H1 (cell line): ENCODE measurements at regions not wholly inside any gene's neighbourhood (a gene's known extent, or its start where the extent isn't known, plus 50 kb on each side); places are given as distances from the start of the nearest gene placed in this dataset.

Experiments used
- CTCF ChIA-PET: fragments of 300-600 bp; sonication (Branson Sonifier 250); formaldehyde crosslinking; loops from one replicate; lab custom pipeline; 2021; ENCODE audit not compliant: partially characterized antibody; lab: Charles Lee
- POLR2A ChIA-PET: fragments of 300-600 bp; sonication (Branson Sonifier 250); formaldehyde crosslinking; loops from one replicate; lab custom pipeline; 2021; ENCODE audit warnings: inconsistent platforms; ENCODE audit not compliant: partially characterized antibody; lab: Charles Lee
- DNase-seq, 2 experiments: peaks; one replicate each; pipeline versions ENCODE4 v3.0.0 to v3.0.0-alpha.2; 2010 to 2022; ENCODE audit warnings: low spot score in 2 of 2, low read depth in 1 of 2, mixed read lengths in 1 of 2
- FAIRE-seq: peaks from 2 replicates; lab custom pipeline; 2011; peaks lifted over from hg19 to GRCh38; lab: Jason Lieb, UNC
- H2AFZ ChIP-seq: 2 replicates; pipeline ENCODE4 v1.8.1; 2012; ENCODE audit warnings: low read length, inconsistent platforms
- H2AK5ac ChIP-seq: 2 replicates; pipeline ENCODE4 v1.6.1; 2013; ENCODE audit warnings: low read depth, low read length
- H2BK120ac ChIP-seq: replicated peaks from 2 replicates; pipeline ENCODE3; 2013; ENCODE audit warnings: low read depth, low read length, inconsistent platforms
- H2BK12ac ChIP-seq: 2 replicates; pipeline ENCODE4 v1.6.1; 2013; ENCODE audit warnings: low read depth, low read length
- H2BK15ac ChIP-seq: 2 replicates; pipeline ENCODE4 v1.6.1; 2013; ENCODE audit warnings: low read length
- H2BK20ac ChIP-seq: 2 replicates; pipeline ENCODE4 v1.6.1; 2013; ENCODE audit warnings: low read length
- H2BK5ac ChIP-seq: 2 replicates; pipeline ENCODE4 v1.6.1; 2013; ENCODE audit warnings: low read depth, low read length
- H3K14ac ChIP-seq: 2 replicates; pipeline ENCODE4 v1.6.1; 2013; ENCODE audit warnings: inconsistent platforms; ENCODE audit not compliant: insufficient read length
- H3K18ac ChIP-seq: 2 replicates; pipeline ENCODE4 v1.6.1; 2013; ENCODE audit warnings: low read length; ENCODE audit errors: extremely low read depth
- H3K23ac ChIP-seq: 2 replicates; pipeline ENCODE4 v1.6.1; 2013; ENCODE audit warnings: inconsistent platforms; ENCODE audit not compliant: insufficient read length
- H3K23me2 ChIP-seq: 2 replicates; pipeline ENCODE4 v1.6.1; 2013; ENCODE audit warnings: low read depth, low read length
- H3K27ac ChIP-seq: 2 replicates; pipeline ENCODE4 v1.6.1; 2011; ENCODE audit warnings: low read depth, low read length, inconsistent platforms
- H3K27me3 ChIP-seq, 4 experiments: replicated peaks in 1 of 4; 1 replicate in 1 of 4; 2 replicates in 3 of 4; pipeline versions ENCODE4 v1.6.1 to v1.8.1; 2011 to 2013; ENCODE audit warnings: low read length in 3 of 4, mild to moderate bottlenecking in 3 of 4, inconsistent platforms in 2 of 4, mixed read lengths in 2 of 4, moderate library complexity in 1 of 4; ENCODE audit not compliant: control insufficient read depth in 3 of 4, insufficient read depth in 3 of 4; ENCODE audit errors: extremely low read depth in 1 of 4
- H3K36me3 ChIP-seq, 4 experiments: 2 replicates each; pipeline versions ENCODE4 v1.6.1 to v1.8.1; 2011 to 2013; ENCODE audit warnings: mild to moderate bottlenecking in 4 of 4, low read length in 3 of 4, moderate library complexity in 2 of 4, control low read depth in 1 of 4, inconsistent platforms in 1 of 4; ENCODE audit not compliant: insufficient read depth in 4 of 4, control insufficient read depth in 2 of 4
- H3K4ac ChIP-seq: replicated peaks from 2 replicates; pipeline ENCODE3; 2013; ENCODE audit warnings: low read length, low read depth, mixed read lengths, inconsistent platforms; ENCODE audit not compliant: insufficient read length
- H3K4me1 ChIP-seq, 4 experiments: replicated peaks in 1 of 4; 1 replicate in 1 of 4; 2 replicates in 3 of 4; pipeline versions ENCODE4 v1.6.1 to v1.8.1; 2011 to 2013; ENCODE audit warnings: low read length in 3 of 4, inconsistent platforms in 2 of 4, mixed read lengths in 1 of 4; ENCODE audit not compliant: insufficient read depth in 4 of 4, control insufficient read depth in 3 of 4
- H3K4me2 ChIP-seq, 2 experiments: 2 replicates each; pipeline versions ENCODE4 v1.6.1 to v1.8.1; 2011 to 2013; ENCODE audit warnings: low read depth in 2 of 2, low read length in 2 of 2, control low read depth in 1 of 2, inconsistent platforms in 1 of 2, mild to moderate bottlenecking in 1 of 2; ENCODE audit not compliant: insufficient read depth in 1 of 2
- H3K4me3 ChIP-seq, 4 experiments: fragments of 200-600, 300-600 bp in 1 of 4; sonication (generic), shearing (Covaris generic), sonication (Bioruptor Twin) in 1 of 4; 2 replicates each; pipeline versions ENCODE4 v1.5.1 to v1.8.1; 2011 to 2016; ENCODE audit warnings: low read length in 4 of 4, low read depth in 3 of 4, control low read depth in 2 of 4, inconsistent platforms in 2 of 4, mild to moderate bottlenecking in 2 of 4, mixed read lengths in 1 of 4, moderate library complexity in 1 of 4; ENCODE audit not compliant: insufficient read depth in 2 of 4; ENCODE audit errors: extremely low read depth in 1 of 4
- H3K56ac ChIP-seq: replicated peaks from 2 replicates; pipeline ENCODE3; 2013; ENCODE audit warnings: low read depth, mild to moderate bottlenecking, mixed read lengths, low read length, inconsistent platforms; ENCODE audit not compliant: insufficient read length
- H3K79me1 ChIP-seq: 2 replicates; pipeline ENCODE4 v1.6.1; 2013; ENCODE audit warnings: low read depth, low read length, control low read depth
- H3K79me2 ChIP-seq, 2 experiments: 2 replicates each; pipeline versions ENCODE4 v1.6.1 to v1.8.1; 2012 to 2013; ENCODE audit warnings: low read length in 2 of 2, mild to moderate bottlenecking in 2 of 2, inconsistent platforms in 1 of 2; ENCODE audit not compliant: insufficient read depth in 2 of 2, control insufficient read depth in 1 of 2
- H3K9ac ChIP-seq, 4 experiments: replicated peaks in 1 of 4; 1 replicate in 1 of 4; 2 replicates in 3 of 4; pipeline versions ENCODE4 v1.6.1 to v1.8.1; 2011 to 2013; ENCODE audit warnings: low read depth in 3 of 4, low read length in 3 of 4, control low read depth in 2 of 4, mild to moderate bottlenecking in 2 of 4, moderate library complexity in 2 of 4, inconsistent platforms in 1 of 4; ENCODE audit errors: extremely low read depth in 1 of 4
- H3K9me3 ChIP-seq, 2 experiments: 2 replicates each; pipeline versions ENCODE4 v1.6.1 to v1.8.1; 2012 to 2013; ENCODE audit warnings: mild to moderate bottlenecking in 2 of 2, moderate library complexity in 2 of 2, control low read depth in 1 of 2, inconsistent platforms in 1 of 2, low read depth in 1 of 2, low read length in 1 of 2, mixed read lengths in 1 of 2; ENCODE audit not compliant: insufficient read depth in 2 of 2
- H4K20me1 ChIP-seq, 2 experiments: replicated peaks in 1 of 2; 2 replicates each; pipeline versions ENCODE3 to v1.8.1; 2011 to 2013; ENCODE audit warnings: inconsistent platforms in 2 of 2, low read length in 2 of 2, mild to moderate bottlenecking in 1 of 2; ENCODE audit not compliant: insufficient read depth in 2 of 2, control insufficient read depth in 1 of 2
- H4K5ac ChIP-seq: 2 replicates; pipeline ENCODE4 v1.6.1; 2013; ENCODE audit warnings: low read length, low read depth, mixed read lengths, inconsistent platforms; ENCODE audit not compliant: insufficient read length
- H4K8ac ChIP-seq: 2 replicates; pipeline ENCODE4 v1.8.0; 2013; ENCODE audit warnings: mild to moderate bottlenecking, moderate library complexity, low read length, inconsistent platforms; ENCODE audit not compliant: insufficient read depth; ENCODE audit errors: extremely low read depth
- H4K91ac ChIP-seq: replicated peaks from 2 replicates; pipeline ENCODE3; 2013; ENCODE audit warnings: low read length, mixed read lengths, inconsistent platforms; ENCODE audit not compliant: insufficient read length
- CBX5 ChIP-seq: fragments of 300-800, 300-1000 bp; sonication (generic); IDR thresholded peaks from 2 replicates; pipeline ENCODE4 v1.7.1; 2016; ENCODE audit warnings: antibody characterized with exemption, low read length, low read depth
- CEBPB ChIP-seq: IDR thresholded peaks from 2 replicates; pipeline ENCODE4 v1.6.1; 2012; ENCODE audit warnings: low read depth, low read length
- CTBP2 ChIP-seq: IDR thresholded peaks from 2 replicates; pipeline ENCODE4 v1.7.0; 2011; ENCODE audit warnings: borderline replicate concordance, mild to moderate bottlenecking, moderate library complexity, mixed read lengths, low read length; ENCODE audit not compliant: insufficient read depth, insufficient read length
- EP300 ChIP-seq, 2 experiments: IDR thresholded peaks; 1 replicate in 1 of 2; 2 replicates in 1 of 2; pipeline ENCODE4 v1.6.1; 2011 to 2012; ENCODE audit warnings: low read depth in 2 of 2, low read length in 2 of 2, mild to moderate bottlenecking in 2 of 2, borderline replicate concordance in 1 of 2, inconsistent platforms in 1 of 2, moderate library complexity in 1 of 2
- KDM4A ChIP-seq: IDR thresholded peaks from one replicate; pipeline ENCODE4 v1.7.1; 2012; ENCODE audit warnings: low read depth, mild to moderate bottlenecking, moderate library complexity, low read length, inconsistent platforms; ENCODE audit not compliant: severe bottlenecking
- NRF1 ChIP-seq: IDR thresholded peaks from 2 replicates; pipeline ENCODE4 v1.6.1; 2011; ENCODE audit warnings: mild to moderate bottlenecking, low read depth, low read length, improper control_type of control experiment
- POU5F1 ChIP-seq: IDR thresholded peaks from 2 replicates; pipeline ENCODE4 v1.6.1; 2011; ENCODE audit warnings: low read depth, mild to moderate bottlenecking, low read length, moderate library complexity
- SIN3A ChIP-seq, 2 experiments: IDR thresholded peaks in 1 of 2; conservative IDR thresholded peaks in 1 of 2; 2 replicates each; pipeline ENCODE4 v1.6.1; 2011 to 2012; ENCODE audit warnings: low read length in 2 of 2, improper control_type of control experiment in 1 of 2, low read depth in 1 of 2, mild to moderate bottlenecking in 1 of 2
- TAF7 ChIP-seq: optimal IDR thresholded peaks from 2 replicates; pipeline ENCODE3; 2011; ENCODE audit warnings: low read depth, mild to moderate bottlenecking, inconsistent platforms, low read length, moderate library complexity, borderline replicate concordance
- TCF12 ChIP-seq: IDR thresholded peaks from 2 replicates; pipeline ENCODE4 v1.6.1; 2011; ENCODE audit warnings: low read depth, mild to moderate bottlenecking, low read length
- WGBS, 2 experiments: shearing (Covaris generic) in 1 of 2; methylation state at CpG; one replicate each; pipeline versions ENCODE4 v1.1.6 to v1.1.7; 2013 to 2015; ENCODE audit warnings: low lambda C conversion rate in 2 of 2, mixed read lengths in 2 of 2, inconsistent platforms in 1 of 2, low coverage in 1 of 2, missing lambda C conversion rate in 1 of 2; ENCODE audit not compliant: insufficient replicate concordance in 2 of 2, insufficient coverage in 1 of 2, insufficient read length in 1 of 2; ENCODE audit errors: extremely low coverage in 1 of 2, missing lambda C conversion rate in 1 of 2; 5-methylcytosine and 5-hydroxymethylcytosine counted together
- TF ChIP-seq, protein P1 (sequence below): IDR thresholded peaks from 2 replicates; pipeline ENCODE4 v1.6.1; 2011; ENCODE audit warnings: low read depth, mild to moderate bottlenecking, low read length; ENCODE audit not compliant: insufficient read depth

DNA sequence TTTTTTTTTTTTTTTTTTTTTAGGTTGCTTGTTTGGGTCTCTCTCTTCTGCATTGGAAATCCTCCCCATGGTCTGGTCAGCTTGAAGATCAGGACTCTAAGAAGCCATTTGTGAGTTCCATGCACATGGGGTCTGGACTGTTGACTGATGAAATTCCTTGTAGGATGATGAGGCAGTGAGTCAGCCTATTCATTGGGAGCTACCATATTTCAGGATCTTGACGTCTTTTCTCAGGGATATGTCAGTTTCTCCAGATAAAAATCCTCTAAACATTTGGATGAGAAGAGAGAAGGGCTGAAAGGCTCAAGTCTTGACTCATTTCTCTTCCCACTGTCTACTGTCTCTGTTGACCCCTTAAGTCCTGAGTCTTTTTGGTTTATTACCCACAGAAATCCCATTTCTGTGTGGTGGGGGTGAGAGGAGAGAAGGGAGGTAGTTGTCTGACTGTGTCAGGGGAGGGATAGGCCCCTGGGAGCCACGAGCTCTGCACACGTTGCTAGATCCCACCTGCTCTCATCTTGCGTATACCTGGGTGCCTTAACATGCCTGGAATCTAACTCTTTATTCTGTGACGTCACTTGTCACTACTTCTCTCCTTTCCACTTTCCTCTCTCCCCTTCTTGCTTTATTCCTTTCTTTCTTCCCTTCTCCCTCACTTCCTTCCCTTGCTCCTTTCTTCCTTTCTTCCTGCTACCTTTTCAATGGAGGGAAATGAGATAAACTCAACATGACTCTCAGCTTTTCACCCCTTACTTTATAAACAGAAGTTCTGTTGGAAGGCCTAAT, 333.1 kb upstream of the XYLT1 start:
- Histone ChIP-seq H3K18ac (no peak overlapping the region), H3K14ac (no peak overlapping the region), H3K36me3 (no peaks in the 10 kb centered on the region), H3K23ac (no peak overlapping the region), H3K4ac (no peak overlapping the region), H3K4me2 (no peak overlapping the region), H2BK5ac (no peak overlapping the region), H3K27ac (no peak overlapping the region), H3K27me3 (no peaks in the 10 kb centered on the region), H2BK12ac (no peak overlapping the region), H3K4me3 (no peak overlapping the region), H3K4me1 (peaks cover 0 to 5% (median 2%) of the 10 kb centered on the region in 4 experiments; a peak in 3 of 7 replicates), H2BK120ac (no peak overlapping the region), H3K9me3 (no peaks in the 10 kb centered on the region), H4K5ac (no peak overlapping the region), H3K79me1 (no peaks in the 10 kb centered on the region), H3K9ac (no peak overlapping the region), H2BK20ac (no peak overlapping the region), H2AFZ (no peak overlapping the region), H3K56ac (no peak overlapping the region), H2BK15ac (no peak overlapping the region), H4K91ac (no peak overlapping the region), H3K23me2 (no peaks in the 10 kb centered on the region), H2AK5ac (no peak overlapping the region), H4K8ac (no peak overlapping the region), H4K20me1 (no peaks in the 10 kb centered on the region), H3K79me2 (no peaks in the 10 kb centered on the region)
- FAIRE-seq, result no peak
- WGBS, 2 experiments, result 70% methylated on average over 5 of the region's 5 CpGs; no CpG with 5 or more reads in 1 of the 2 experiments
- CTCF ChIA-PET, result interaction anchor here (0.6 kb wide), 1 partner anchor 287 kb away, joined by 3 read pairs; no protein-coding TSS in a partner anchor
- no peak for DNase-seq
- POLR2A ChIA-PET, result no interaction called here
- TF ChIP-seq CBX5 (no peak), NRF1 (no peak), EP300 (IDR thresholded peaks at IDR 0.05; ENCODE audit: borderline replicate concordance in 1 of 2, low read depth in 2 of 2, low read length in 2 of 2) (no peak), CTBP2 (no peak), SIN3A (conservative IDR thresholded peaks at IDR 0.05 in 1 of 2, IDR thresholded peaks at IDR 0.05 in 1 of 2; ENCODE audit: low read depth in 1 of 2, low read length in 2 of 2) (no peak), TAF7 (no peak), POU5F1 (no peak), KDM4A (no peak), CEBPB (no peak), TCF12 (no peak)
- TF ChIP-seq, protein P1, sequence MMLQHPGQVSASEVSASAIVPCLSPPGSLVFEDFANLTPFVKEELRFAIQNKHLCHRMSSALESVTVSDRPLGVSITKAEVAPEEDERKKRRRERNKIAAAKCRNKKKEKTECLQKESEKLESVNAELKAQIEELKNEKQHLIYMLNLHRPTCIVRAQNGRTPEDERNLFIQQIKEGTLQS, result no peak
